ENCODE measurements at regions not wholly inside any gene's neighbourhood (a gene's known extent, or its start where the extent isn't known, plus 50 kb on each side); places are given as distances from the start of the nearest gene placed in this dataset.

DNA sequence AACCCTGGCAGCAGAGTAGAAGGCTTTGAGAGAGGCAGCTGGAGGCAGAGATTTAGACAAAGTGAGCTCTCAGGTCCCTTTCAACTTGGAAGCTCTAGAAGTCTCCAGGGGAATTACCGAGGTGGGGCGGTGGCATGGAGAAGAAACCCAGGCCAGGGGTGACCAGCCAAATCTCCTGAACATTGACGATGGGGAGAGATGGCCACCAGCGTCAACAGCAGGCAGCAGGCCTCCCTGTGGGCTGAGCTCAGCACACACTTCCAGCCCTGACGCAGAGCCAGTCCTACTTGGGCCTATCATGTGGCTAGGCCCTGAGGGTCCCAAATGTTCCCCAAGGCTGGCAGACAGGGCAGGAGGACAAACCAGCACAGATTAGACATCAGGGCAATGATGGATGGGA is 187.8 kb downstream of the BCOR start:
- TF ChIP-seq, protein P1, sequence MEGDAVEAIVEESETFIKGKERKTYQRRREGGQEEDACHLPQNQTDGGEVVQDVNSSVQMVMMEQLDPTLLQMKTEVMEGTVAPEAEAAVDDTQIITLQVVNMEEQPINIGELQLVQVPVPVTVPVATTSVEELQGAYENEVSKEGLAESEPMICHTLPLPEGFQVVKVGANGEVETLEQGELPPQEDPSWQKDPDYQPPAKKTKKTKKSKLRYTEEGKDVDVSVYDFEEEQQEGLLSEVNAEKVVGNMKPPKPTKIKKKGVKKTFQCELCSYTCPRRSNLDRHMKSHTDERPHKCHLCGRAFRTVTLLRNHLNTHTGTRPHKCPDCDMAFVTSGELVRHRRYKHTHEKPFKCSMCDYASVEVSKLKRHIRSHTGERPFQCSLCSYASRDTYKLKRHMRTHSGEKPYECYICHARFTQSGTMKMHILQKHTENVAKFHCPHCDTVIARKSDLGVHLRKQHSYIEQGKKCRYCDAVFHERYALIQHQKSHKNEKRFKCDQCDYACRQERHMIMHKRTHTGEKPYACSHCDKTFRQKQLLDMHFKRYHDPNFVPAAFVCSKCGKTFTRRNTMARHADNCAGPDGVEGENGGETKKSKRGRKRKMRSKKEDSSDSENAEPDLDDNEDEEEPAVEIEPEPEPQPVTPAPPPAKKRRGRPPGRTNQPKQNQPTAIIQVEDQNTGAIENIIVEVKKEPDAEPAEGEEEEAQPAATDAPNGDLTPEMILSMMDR (IDR thresholded peaks at IDR 0.05; ENCODE audit: low read depth, low read length), result no peak
- no peak for TF ChIP-seq EZH2phosphoT487 (IDR thresholded peaks at IDR 0.05; ENCODE audit: low read depth)

Measured in OCI-LY3 (cell line).